Peyer's patch (tissue), 4 donors: ENCODE measurements at regions not wholly inside any gene's neighbourhood (a gene's known extent, or its start where the extent isn't known, plus 50 kb on each side); places are given as distances from the start of the nearest gene placed in this dataset.
"Not testable (repeated sequence)": the region's sequence is repeated elsewhere in the genome, so short reads cannot be mapped to it uniquely, and the experiment has no call there.

Source experiments
- DNase-seq, 3 donors: peaks; one replicate each; pipeline ENCODE4 v3.0.0-alpha.2; 2017 to 2019
- H3K27ac ChIP-seq, 4 donors: fragments of 200-600 bp; sonication (generic); one replicate each; pipeline ENCODE4 v1.5.1; 2016 to 2019
- H3K27me3 ChIP-seq, 2 donors: fragments of 200-600 bp; sonication (generic); one replicate each; pipeline ENCODE4 v1.5.1; 2019
- H3K36me3 ChIP-seq, 3 donors: fragments of 200-600 bp; sonication (generic); one replicate each; pipeline ENCODE4 v1.5.1; 2016 to 2019
- H3K4me1 ChIP-seq, 4 donors: fragments of 200-600 bp; sonication (generic); one replicate each; pipeline ENCODE4 v1.5.1; 2016 to 2019
- H3K4me3 ChIP-seq, 4 donors: fragments of 200-600 bp; sonication (generic); 1 replicate in 3 of 4; 2 replicates in 1 of 4; pipeline ENCODE4 v1.5.1; 2016 to 2019; ENCODE audit warnings: mild to moderate bottlenecking in 1 of 4
- H3K9me3 ChIP-seq, 4 donors: fragments of 200-600 bp; sonication (generic); one replicate each; pipeline ENCODE4 v1.5.1; 2016 to 2019; ENCODE audit warnings: mild to moderate bottlenecking in 1 of 4
- CTCF ChIP-seq, 6 experiments: fragments of 450-650 bp in 4 of 6; fragments of 200-600 bp in 2 of 6; sonication (generic) in 1 of 6; IDR thresholded peaks; one replicate each; pipeline ENCODE4 v1.5.1; 2017 to 2019; ENCODE audit warnings: antibody characterized with exemption in 6 of 6, mild to moderate bottlenecking in 3 of 6, moderate library complexity in 1 of 6
- POLR2A ChIP-seq, 2 donors: fragments of 450-650 bp; IDR thresholded peaks; one replicate each; pipeline ENCODE4 v1.5.1; 2017; ENCODE audit warnings: antibody characterized with exemption in 2 of 2, mild to moderate bottlenecking in 2 of 2, moderate library complexity in 2 of 2

- no peaks in the 10 kb centered on the region for H3K9me3 ChIP-seq
- H3K4me1 ChIP-seq: no peaks in the 10 kb centered on the region
- no peaks in the 10 kb centered on the region for H3K36me3 ChIP-seq
- DNase-seq: no peak
- no peaks in the 10 kb centered on the region for H3K27me3 ChIP-seq
- no peak overlapping the region for H3K27ac ChIP-seq
- TF ChIP-seq CTCF (IDR thresholded peaks at IDR 0.05): no peak
- TF ChIP-seq POLR2A (IDR thresholded peaks at IDR 0.05): no peak
- H3K4me3 ChIP-seq: no peak overlapping the region
Observed at GRCh38 chr10:34941471-34942357, 126.6 kb upstream of the PARD3 start.

- no peak overlapping the region for H3K27ac ChIP-seq
- TF ChIP-seq POLR2A (IDR thresholded peaks at IDR 0.05) (no peak), CTCF (IDR thresholded peaks at IDR 0.05) (no peak)
- DNase-seq: no peak
Observed at GRCh38 chr10:34940436-34940835, 125.3 kb upstream of the PARD3 start.

GRCh38 chr10:34938399-34938670, 123.2 kb upstream of the PARD3 start:
- Histone ChIP-seq H3K36me3 (no peaks in the 10 kb centered on the region), H3K9me3 (no peaks in the 10 kb centered on the region), H3K27me3 (no peaks in the 10 kb centered on the region), H3K4me3 (no peak overlapping the region), H3K27ac (no peak overlapping the region), H3K4me1 (no peaks in the 10 kb centered on the region)
- TF ChIP-seq POLR2A (IDR thresholded peaks at IDR 0.05): no peak
- no peak for TF ChIP-seq CTCF (IDR thresholded peaks at IDR 0.05)
- no peak for DNase-seq

More at GRCh38 chr10:34940436-34940835, 125.3 kb upstream of the PARD3 start:
- Histone ChIP-seq H3K4me3 (no peak overlapping the region), H3K36me3 (no peaks in the 10 kb centered on the region), H3K9me3 (no peaks in the 10 kb centered on the region), H3K27me3 (no peaks in the 10 kb centered on the region), H3K4me1 (no peaks in the 10 kb centered on the region)

- not testable (repeated sequence) for H3K27ac ChIP-seq, H3K9me3 ChIP-seq, DNase-seq, H3K4me3 ChIP-seq, H3K4me1 ChIP-seq, H3K27me3 ChIP-seq, H3K36me3 ChIP-seq
- peak in 4 of 6 experiments; percentile 6 to 26 (median 18) for TF ChIP-seq CTCF (IDR thresholded peaks at IDR 0.05)
Observed at GRCh38 chr10:34937643-34938398, 122.7 kb upstream of the PARD3 start.

GRCh38 chr10:34936061-34936460, 121.0 kb upstream of the PARD3 start:
- H3K36me3 ChIP-seq: no peaks in the 10 kb centered on the region
- H3K4me1 ChIP-seq: no peaks in the 10 kb centered on the region
- no peak for DNase-seq
- no peak overlapping the region for H3K27ac ChIP-seq
- no peaks in the 10 kb centered on the region for H3K9me3 ChIP-seq
- H3K27me3 ChIP-seq: no peaks in the 10 kb centered on the region
- no peak overlapping the region for H3K4me3 ChIP-seq
- TF ChIP-seq CTCF (IDR thresholded peaks at IDR 0.05) (no peak), POLR2A (IDR thresholded peaks at IDR 0.05) (no peak)
